ENCODE measurements at regions not wholly inside any gene's neighbourhood (a gene's known extent, or its start where the extent isn't known, plus 50 kb on each side); places are given as distances from the start of the nearest gene placed in this dataset.

GRCh38 chr4:104344342-104344980 lies 150.2 kb downstream of the CXXC4 start:
- TF ChIP-seq CTCF (IDR thresholded peaks at IDR 0.05 in 8 of 11, conservative IDR thresholded peaks at IDR 0.05 in 3 of 11) (no peak), POLR2A (IDR thresholded peaks at IDR 0.05) (no peak)
